HPDE6-E6E7 (cell line): ENCODE measurements at regions not wholly inside any gene's neighbourhood (a gene's known extent, or its start where the extent isn't known, plus 50 kb on each side); places are given as distances from the start of the nearest gene placed in this dataset.
"Not testable (repeated sequence)": the region's sequence is repeated elsewhere in the genome, so short reads cannot be mapped to it uniquely, and the experiment has no call there.

Source experiments
- DNase-seq: peaks from one replicate; pipeline ENCODE4 v3.0.0; 2011; ENCODE audit warnings: missing footprints; ENCODE audit errors: extremely low spot score

GRCh38 chrX:117843749-117844148 lies 272.9 kb downstream of the KLHL13 start:
- no peak for DNase-seq

GRCh38 chrX:117840645-117841044 lies 276.0 kb downstream of the KLHL13 start:
- no peak for DNase-seq

GRCh38 chrX:117839544-117839943 lies 277.1 kb downstream of the KLHL13 start:
- no peak for DNase-seq

- DNase-seq, result no peak
Observed at GRCh38 chrX:117838581-117839331, 277.9 kb downstream of the KLHL13 start.

- DNase-seq, result no peak
Observed at GRCh38 chrX:117835034-117835433, 281.6 kb downstream of the KLHL13 start.

- DNase-seq, result no peak
Observed at GRCh38 chrX:117834076-117834475, 282.5 kb downstream of the KLHL13 start.

GRCh38 chrX:117821472-117821871 lies 295.1 kb downstream of the KLHL13 start:
- DNase-seq, result not testable (repeated sequence)

- no peak for DNase-seq
Observed at GRCh38 chrX:117808426-117808825, 308.2 kb downstream of the KLHL13 start.

GRCh38 chrX:117803463-117803862 lies 313.1 kb downstream of the KLHL13 start:
- no peak for DNase-seq

- no peak for DNase-seq
Observed at GRCh38 chrX:117788339-117788738, 328.3 kb downstream of the KLHL13 start.

GRCh38 chrX:117771384-117771783 lies 345.2 kb downstream of the KLHL13 start:
- no peak for DNase-seq

GRCh38 chrX:117768861-117769604 lies 347.6 kb downstream of the KLHL13 start:
- no peak for DNase-seq

- no peak for DNase-seq
Observed at GRCh38 chrX:117765211-117765610, 351.4 kb downstream of the KLHL13 start.

- no peak for DNase-seq
Observed at GRCh38 chrX:117752745-117753144, 363.9 kb downstream of the KLHL13 start.

GRCh38 chrX:117751155-117751554 lies 365.5 kb downstream of the KLHL13 start:
- no peak for DNase-seq

- no peak for DNase-seq
Observed at GRCh38 chrX:117744958-117745357, 371.7 kb downstream of the KLHL13 start.

GRCh38 chrX:117743469-117744251 lies 372.9 kb downstream of the KLHL13 start:
- no peak for DNase-seq

GRCh38 chrX:117713411-117713810 lies 403.2 kb downstream of the KLHL13 start:
- DNase-seq, result no peak

- no peak for DNase-seq
Observed at GRCh38 chrX:117711782-117712181, 404.8 kb downstream of the KLHL13 start.

- DNase-seq, result no peak
Observed at GRCh38 chrX:117707948-117708743, 408.5 kb downstream of the KLHL13 start.

- DNase-seq, result no peak
Observed at GRCh38 chrX:117701050-117701449, 415.6 kb downstream of the KLHL13 start.

- no peak for DNase-seq
Observed at GRCh38 chrX:117689956-117690355, 426.7 kb downstream of the KLHL13 start.
